Right lobe of liver (tissue), 4 donors: ENCODE measurements at regions not wholly inside any gene's neighbourhood (a gene's known extent, or its start where the extent isn't known, plus 50 kb on each side); places are given as distances from the start of the nearest gene placed in this dataset.

Source experiments
- CTCF ChIP-seq, 4 donors: fragments of 200-600 bp in 3 of 4; fragments of 450-650 bp in 1 of 4; IDR thresholded peaks; one replicate each; pipeline versions ENCODE4 v1.5.1 to v1.8.0; 2016 to 2022; ENCODE audit warnings: antibody characterized with exemption in 4 of 4, mild to moderate bottlenecking in 2 of 4
- POLR2A ChIP-seq: fragments of 450-650 bp; IDR thresholded peaks from one replicate; pipeline ENCODE4 v1.6.1; 2017; ENCODE audit warnings: antibody characterized with exemption, mild to moderate bottlenecking
- donor health status: DM: no; HTN: no; CAD: no.
- donor health status: DM: no; HTN: no; CAD: no.
- donor health status: DM: no; HTN: yes; CAD: no.

- TF ChIP-seq CTCF (IDR thresholded peaks at IDR 0.05) (no peak), POLR2A (no peak)
Observed at GRCh38 chr2:17164550-17164949, 353.7 kb downstream of the RAD51AP2 start.
